ENCODE measurements at regions not wholly inside any gene's neighbourhood (a gene's known extent, or its start where the extent isn't known, plus 50 kb on each side); places are given as distances from the start of the nearest gene placed in this dataset.
A peak's percentile ranks its signal among the peaks of the same experiment; 100 is the strongest.

- no peak for ATAC-seq
These were observed 69.1 kb upstream of the SCOC start for GRCh38 chr4:140304346-140304745.

GRCh38 chr4:140302151-140302859 lies 71.1 kb upstream of the SCOC start:
- H3K27ac ChIP-seq: no peak overlapping the region
- H3K36me3 ChIP-seq: no peaks in the 10 kb centered on the region
- H3K4me1 ChIP-seq: no peaks in the 10 kb centered on the region
- intact Hi-C loops (cut with DNase I): no loop called here
- DNase-seq: no peak
- TF ChIP-seq CTCF (IDR thresholded peaks at IDR 0.05) (no peak), POLR2A (IDR thresholded peaks at IDR 0.05) (no peak)
- no peak for ATAC-seq
- H3K4me3 ChIP-seq: no peak overlapping the region
- H3K27me3 ChIP-seq: no peaks in the 10 kb centered on the region
- H3K9me3 ChIP-seq: no peaks in the 10 kb centered on the region
- 63% methylated on average over 7 of the region's 7 CpGs for WGBS (ENCODE audit: insufficient coverage, low coverage, low lambda C conversion rate, missing lambda C conversion rate)

More at GRCh38 chr4:140304346-140304745, 69.1 kb upstream of the SCOC start:
- H3K27me3 ChIP-seq: no peaks in the 10 kb centered on the region
- DNase-seq: no peak
- no peaks in the 10 kb centered on the region for H3K36me3 ChIP-seq
- no peaks in the 10 kb centered on the region for H3K4me1 ChIP-seq
- no peak overlapping the region for H3K4me3 ChIP-seq
- no peak overlapping the region for H3K27ac ChIP-seq
- no peak for TF ChIP-seq CTCF (IDR thresholded peaks at IDR 0.05)
- no peaks in the 10 kb centered on the region for H3K9me3 ChIP-seq
- 69% methylated on average over 2 of the region's 2 CpGs for WGBS (ENCODE audit: insufficient coverage, low coverage, low lambda C conversion rate, missing lambda C conversion rate)
- intact Hi-C loops (cut with DNase I): no loop called here

- DNase-seq (no peak), ATAC-seq (peak in 3 of 4 donors; percentile 9 to 51 (median 31))
- Histone ChIP-seq H3K27me3 (no peaks in the 10 kb centered on the region), H3K4me1 (no peaks in the 10 kb centered on the region), H3K9me3 (no peaks in the 10 kb centered on the region), H3K4me3 (no peak overlapping the region), H3K36me3 (no peaks in the 10 kb centered on the region), H3K27ac (no peak overlapping the region)
- intact Hi-C loops (cut with DNase I): no loop called here
- 73% methylated on average over 4 of the region's 4 CpGs for WGBS (ENCODE audit: insufficient coverage, low coverage, low lambda C conversion rate, missing lambda C conversion rate)
- no peak for TF ChIP-seq CTCF (IDR thresholded peaks at IDR 0.05)
- no peak for TF ChIP-seq POLR2A (IDR thresholded peaks at IDR 0.05)
These were observed 73.0 kb upstream of the SCOC start for GRCh38 chr4:140300271-140300970.

- Histone ChIP-seq H3K27ac (no peak overlapping the region), H3K9me3 (no peaks in the 10 kb centered on the region), H3K4me3 (no peak overlapping the region), H3K36me3 (no peaks in the 10 kb centered on the region), H3K4me1 (no peaks in the 10 kb centered on the region), H3K27me3 (no peaks in the 10 kb centered on the region)
- no peak for ATAC-seq
- 85% methylated on average over 7 of the region's 7 CpGs for WGBS (ENCODE audit: insufficient coverage, low coverage, low lambda C conversion rate, missing lambda C conversion rate)
- TF ChIP-seq POLR2A (IDR thresholded peaks at IDR 0.05): no peak
- intact Hi-C loops (cut with DNase I): no loop called here
- no peak for DNase-seq
These were observed 75.4 kb upstream of the SCOC start for GRCh38 chr4:140298001-140298400.

GRCh38 chr4:140297221-140297570 lies 76.2 kb upstream of the SCOC start:
- H3K4me3 ChIP-seq: no peak overlapping the region
- TF ChIP-seq CTCF (IDR thresholded peaks at IDR 0.05) (no peak), POLR2A (IDR thresholded peaks at IDR 0.05) (no peak)
- no peak overlapping the region for H3K27ac ChIP-seq
- DNase-seq (no peak), ATAC-seq (no peak)
- 54% methylated on average over 6 of the region's 7 CpGs for WGBS (ENCODE audit: insufficient coverage, low coverage, low lambda C conversion rate, missing lambda C conversion rate)
- no peaks in the 10 kb centered on the region for H3K4me1 ChIP-seq
- no peaks in the 10 kb centered on the region for H3K27me3 ChIP-seq
- H3K9me3 ChIP-seq: no peaks in the 10 kb centered on the region
- intact Hi-C loops (cut with DNase I): no loop called here
- H3K36me3 ChIP-seq: no peaks in the 10 kb centered on the region

All from right lobe of liver (tissue), 6 donors.